ENCODE measurements at regions not wholly inside any gene's neighbourhood (a gene's known extent, or its start where the extent isn't known, plus 50 kb on each side); places are given as distances from the start of the nearest gene placed in this dataset.

- DNase-seq: no peak
Measured at GRCh38 chr15:52866698-52867097, 76.6 kb upstream of the ONECUT1 start.

- DNase-seq: no peak
Measured at GRCh38 chr15:52862677-52863076, 72.5 kb upstream of the ONECUT1 start.

GRCh38 chr15:52858782-52859176, 68.6 kb upstream of the ONECUT1 start:
- no peak for DNase-seq

- no peak for DNase-seq
Measured at GRCh38 chr15:52857937-52858781, 68.0 kb upstream of the ONECUT1 start.

GRCh38 chr15:52857471-52857870, 67.3 kb upstream of the ONECUT1 start:
- no peak for DNase-seq

GRCh38 chr15:52856286-52856685, 66.2 kb upstream of the ONECUT1 start:
- no peak for DNase-seq

GRCh38 chr15:52855157-52855556, 65.0 kb upstream of the ONECUT1 start:
- DNase-seq: no peak

- no peak for DNase-seq
Measured at GRCh38 chr15:52844823-52845222, 54.7 kb upstream of the ONECUT1 start.

All from NCI-H526 (cell line).